ENCODE measurements at regions not wholly inside any gene's neighbourhood (a gene's known extent, or its start where the extent isn't known, plus 50 kb on each side); places are given as distances from the start of the nearest gene placed in this dataset.

DNA sequence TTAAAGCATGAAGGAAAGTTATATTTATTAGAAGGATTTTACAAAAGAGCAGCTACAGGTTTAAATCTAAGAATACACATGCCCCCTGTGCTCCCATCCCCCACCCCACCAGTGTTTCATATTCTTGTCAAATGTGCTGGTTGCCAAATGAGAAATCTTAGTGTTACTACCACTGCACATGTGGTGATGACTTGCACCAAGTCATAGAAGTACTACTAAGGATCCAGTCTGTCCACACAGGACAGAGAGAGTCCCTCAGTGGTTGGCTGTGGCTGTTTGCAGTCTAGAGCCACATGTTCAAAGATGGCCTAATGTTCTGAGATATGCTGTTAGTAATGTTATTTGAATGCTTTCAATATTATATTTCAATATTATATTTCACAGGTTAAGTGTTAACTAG, 268.8 kb downstream of the ADAMTS20 start:
- no peak overlapping the region for H2AFZ ChIP-seq (ENCODE audit: low read depth, low read length, poor library complexity, severe bottlenecking)
- H3K36me3 ChIP-seq (ENCODE audit: control insufficient read depth in 1 of 2, insufficient read depth in 2 of 2, low read length in 2 of 2) = no peaks in the 10 kb centered on the region
- ATAC-seq = no peak
- no peaks in the 10 kb centered on the region for H4K20me1 ChIP-seq (ENCODE audit: insufficient read depth)
- no peaks in the 10 kb centered on the region for H3K9me2 ChIP-seq (ENCODE audit: insufficient read depth)
- TF ChIP-seq ATF3 (IDR thresholded peaks at IDR 0.05) (no peak), CTCF (IDR thresholded peaks at IDR 0.05 in 2 of 3, conservative IDR thresholded peaks at IDR 0.05 in 1 of 3; ENCODE audit: borderline replicate concordance in 1 of 3, insufficient read depth in 1 of 3, low read depth in 2 of 3, low read length in 2 of 3) (no peak), EZH2 (IDR thresholded peaks at IDR 0.05) (no peak), RAD21 (IDR thresholded peaks at IDR 0.05; ENCODE audit: low read depth) (no peak), TCF7L2 (IDR thresholded peaks at IDR 0.05; ENCODE audit: borderline replicate concordance, extremely low read depth, insufficient read depth, insufficient read length) (no peak), SRF (IDR thresholded peaks at IDR 0.05; ENCODE audit: low read depth) (no peak), ZNF274 (IDR thresholded peaks at IDR 0.05; ENCODE audit: low read depth, low read length) (no peak), SP1 (IDR thresholded peaks at IDR 0.05; ENCODE audit: low read depth) (no peak)
- TF ChIP-seq, protein P1, sequence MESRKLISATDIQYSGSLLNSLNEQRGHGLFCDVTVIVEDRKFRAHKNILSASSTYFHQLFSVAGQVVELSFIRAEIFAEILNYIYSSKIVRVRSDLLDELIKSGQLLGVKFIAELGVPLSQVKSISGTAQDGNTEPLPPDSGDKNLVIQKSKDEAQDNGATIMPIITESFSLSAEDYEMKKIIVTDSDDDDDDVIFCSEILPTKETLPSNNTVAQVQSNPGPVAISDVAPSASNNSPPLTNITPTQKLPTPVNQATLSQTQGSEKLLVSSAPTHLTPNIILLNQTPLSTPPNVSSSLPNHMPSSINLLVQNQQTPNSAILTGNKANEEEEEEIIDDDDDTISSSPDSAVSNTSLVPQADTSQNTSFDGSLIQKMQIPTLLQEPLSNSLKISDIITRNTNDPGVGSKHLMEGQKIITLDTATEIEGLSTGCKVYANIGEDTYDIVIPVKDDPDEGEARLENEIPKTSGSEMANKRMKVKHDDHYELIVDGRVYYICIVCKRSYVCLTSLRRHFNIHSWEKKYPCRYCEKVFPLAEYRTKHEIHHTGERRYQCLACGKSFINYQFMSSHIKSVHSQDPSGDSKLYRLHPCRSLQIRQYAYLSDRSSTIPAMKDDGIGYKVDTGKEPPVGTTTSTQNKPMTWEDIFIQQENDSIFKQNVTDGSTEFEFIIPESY (IDR thresholded peaks at IDR 0.05; ENCODE audit: extremely low read depth, insufficient replicate concordance, low read length) = no peak
- ChIA-PET CTCF (interaction anchor here (1.5 to 2.1 kb wide), 2 partner anchors 13 to 792 kb away, joined by 5 to 8 read pairs; no protein-coding TSS in a partner anchor), RAD21 (ENCODE audit: low non-redundant PET in 1 of 2, low total read pairs in 2 of 2, uncharacterized antibody in 2 of 2, unreplicated experiment in 2 of 2) (no interaction called here), POLR2A (no interaction called here)
- no peaks in the 10 kb centered on the region for H3K79me2 ChIP-seq (ENCODE audit: insufficient read depth, low read length)
- no peak overlapping the region for H3K4me2 ChIP-seq (ENCODE audit: low read length)
- H3K4me3 ChIP-seq (replicated peaks in 1 of 2; ENCODE audit: low read depth in 1 of 2, low read length in 2 of 2) = no peak overlapping the region
- DNase-seq (ENCODE audit: low read depth, low spot score) = no peak
- H3K27me3 ChIP-seq (ENCODE audit: insufficient read depth, low read length) = no peaks in the 10 kb centered on the region
- BruUV-seq (replicated peaks) = no TSS peak
- no peaks in the 10 kb centered on the region for H3K9me3 ChIP-seq (ENCODE audit: control insufficient read depth in 1 of 2, insufficient read depth in 1 of 2, low read depth in 1 of 2, low read length in 2 of 2)
- H3K9ac ChIP-seq (ENCODE audit: low read length) = no peak overlapping the region
- intact Hi-C loops (cut with micrococcal nuclease) = loop anchor here (2.0 kb wide), 1 partner anchor 694 kb away; the partner anchor contains the start of gene PRICKLE1
- H3K4me1 ChIP-seq (ENCODE audit: control insufficient read depth in 1 of 2, insufficient read depth in 2 of 2, low read length in 2 of 2) = no peaks in the 10 kb centered on the region
- no peak overlapping the region for H3K27ac ChIP-seq (ENCODE audit: low read depth, low read length)
